HepG2 (cell line): ENCODE measurements at regions not wholly inside any gene's neighbourhood (a gene's known extent, or its start where the extent isn't known, plus 50 kb on each side); places are given as distances from the start of the nearest gene placed in this dataset.

Experiments
- ATAC-seq: fragments of 200-7000 bp; cut with Tn5 transposase; 3 replicates; pipeline ENCODE4 v1.9.1; 2020; ENCODE audit warnings: mild to moderate bottlenecking, moderate library complexity
- BruUV-seq: library from RNA; stranded (reverse); fragments of 400-500 nt; replicated peaks from 2 replicates; lab custom pipeline; 2021; lab: Mats Ljungman, UMichigan
- CTCF ChIA-PET: fragments of 300-600 bp; formaldehyde crosslinking; extraction: SDS; loops from one replicate; lab custom pipeline; 2021; ENCODE audit warnings: low total read pairs, inconsistent platforms, low intra/inter-chr PET ratio; lab: Yijun Ruan, JAX
- POLR2A ChIA-PET: fragments of 350-600 bp; sonication (Branson Sonifier 250); formaldehyde crosslinking; loops from one replicate; lab custom pipeline; 2020; ENCODE audit warnings: antibody characterized with exemption, inconsistent platforms; lab: Yijun Ruan, JAX
- DNase-seq: peaks from one replicate; pipeline ENCODE4 v3.0.0-alpha.2; 2015; ENCODE audit warnings: low spot score
- FAIRE-seq: peaks from 3 replicates; lab custom pipeline; 2011; peaks lifted over from hg19 to GRCh38; lab: Jason Lieb, UNC
- H2AFZ ChIP-seq: one replicate; pipeline ENCODE4 v1.6.1; 2011; ENCODE audit warnings: low read length, inconsistent platforms
- H3K27ac ChIP-seq: fragments of 300-600 bp; 3 replicates; pipeline ENCODE4 v1.8.0; 2011; ENCODE audit warnings: mixed run types, mild to moderate bottlenecking, mixed read lengths, low read length, inconsistent platforms; ENCODE audit not compliant: insufficient read depth; ENCODE audit errors: extremely low read length
- H3K27me3 ChIP-seq, 2 experiments: fragments of 200-600 bp in 1 of 2; 2 replicates in 1 of 2; 3 replicates in 1 of 2; pipeline versions ENCODE4 v1.6.0 to v1.8.0; 2011; ENCODE audit warnings: low read length in 2 of 2, mild to moderate bottlenecking in 2 of 2, moderate library complexity in 2 of 2, inconsistent platforms in 1 of 2; ENCODE audit not compliant: insufficient read depth in 2 of 2, control insufficient read depth in 1 of 2
- H3K36me3 ChIP-seq, 2 experiments: fragments of 200-600 bp in 1 of 2; replicated peaks in 1 of 2; 2 replicates in 1 of 2; 3 replicates in 1 of 2; pipeline versions ENCODE4 v1.5.1 to v1.8.0; 2011; ENCODE audit warnings: low read length in 2 of 2, inconsistent platforms in 1 of 2; ENCODE audit not compliant: insufficient read depth in 2 of 2, control insufficient read depth in 1 of 2
- H3K4me1 ChIP-seq: 2 replicates; pipeline ENCODE4 v1.5.1; 2012; ENCODE audit warnings: low read length, inconsistent platforms; ENCODE audit not compliant: insufficient read depth
- H3K4me2 ChIP-seq: 2 replicates; pipeline ENCODE4 v1.6.0; 2011; ENCODE audit warnings: low read depth, low read length, inconsistent platforms
- H3K4me3 ChIP-seq, 3 experiments: fragments of 200-600 bp in 1 of 3; sonication (generic), shearing (Covaris generic) in 1 of 3; replicated peaks in 1 of 3; 2 replicates each; pipeline ENCODE4 v1.5.1; 2011 to 2016; ENCODE audit warnings: low read length in 3 of 3, inconsistent platforms in 2 of 3, low read depth in 2 of 3, mild to moderate bottlenecking in 2 of 3, control low read depth in 1 of 3, mixed read lengths in 1 of 3; ENCODE audit not compliant: insufficient read depth in 1 of 3
- H3K79me2 ChIP-seq: one replicate; pipeline ENCODE4 v1.6.1; 2011; ENCODE audit warnings: low read length, inconsistent platforms; ENCODE audit not compliant: insufficient read depth
- H3K9ac ChIP-seq: 2 replicates; pipeline ENCODE4 v1.6.0; 2011; ENCODE audit warnings: mild to moderate bottlenecking, low read depth, low read length, inconsistent platforms; ENCODE audit not compliant: insufficient read depth
- H3K9me3 ChIP-seq: 2 replicates; pipeline ENCODE4 v1.5.1; 2012; ENCODE audit warnings: mild to moderate bottlenecking, low read length
- H4K20me1 ChIP-seq: 2 replicates; pipeline ENCODE4 v1.6.0; 2011; ENCODE audit warnings: inconsistent platforms, mild to moderate bottlenecking, low read length, moderate library complexity; ENCODE audit not compliant: insufficient read depth
- BRCA1 ChIP-seq: sonication (generic); formaldehyde crosslinking; IDR thresholded peaks from 2 replicates; pipeline ENCODE4 v1.4.0; 2020; ENCODE audit warnings: missing genetic modification reagents
- EEA1 ChIP-seq: sonication (generic); formaldehyde crosslinking; IDR thresholded peaks from 2 replicates; pipeline ENCODE4 v1.5.1; 2020; ENCODE audit warnings: mild to moderate bottlenecking, missing genetic modification reagents, borderline replicate concordance
- HOXA5 ChIP-seq: sonication (generic); formaldehyde crosslinking; IDR thresholded peaks from 2 replicates; pipeline ENCODE4 v1.4.0; 2020; ENCODE audit warnings: missing genetic modification reagents
- JARID2 ChIP-seq: sonication (generic); formaldehyde crosslinking; IDR thresholded peaks from 2 replicates; pipeline ENCODE4 v1.8.1; 2023; ENCODE audit warnings: missing genetic modification reagents, inconsistent platforms; ENCODE audit not compliant: insufficient replicate concordance
- KDM6A ChIP-seq: IDR thresholded peaks from 2 replicates; pipeline ENCODE4 v1.6.1; 2016; ENCODE audit warnings: low read depth
- ZFAT ChIP-seq: sonication (generic); formaldehyde crosslinking; conservative IDR thresholded peaks from 2 replicates; pipeline ENCODE4 v1.8.1; 2023; ENCODE audit warnings: missing genetic modification reagents, inconsistent platforms
- ZMAT5 ChIP-seq: sonication (generic); formaldehyde crosslinking; IDR thresholded peaks from 2 replicates; pipeline ENCODE4 v1.5.0; 2020; ENCODE audit warnings: mild to moderate bottlenecking, low read depth, missing genetic modification reagents, borderline replicate concordance
- ZNF143 ChIP-seq: sonication (generic); formaldehyde crosslinking; IDR thresholded peaks from 2 replicates; pipeline ENCODE4 v1.4.0; 2020; ENCODE audit warnings: missing genetic modification reagents
- ZNF547 ChIP-seq: sonication (generic); formaldehyde crosslinking; IDR thresholded peaks from 2 replicates; pipeline ENCODE4 v1.5.1; 2020; ENCODE audit warnings: mild to moderate bottlenecking, missing genetic modification reagents
- ZNF646 ChIP-seq: sonication (generic); formaldehyde crosslinking; IDR thresholded peaks from 2 replicates; pipeline ENCODE4 v1.9.0; 2021; ENCODE audit warnings: mild to moderate bottlenecking, missing genetic modification reagents
- ZNF768 ChIP-seq: sonication (generic); formaldehyde crosslinking; IDR thresholded peaks from 2 replicates; pipeline ENCODE4 v1.4.0; 2020; ENCODE audit warnings: missing genetic modification reagents
- WGBS: methylation state at CpG from one replicate; pipeline ENCODE4 v1.1.6; 2017; ENCODE audit warnings: low lambda C conversion rate; 5-methylcytosine and 5-hydroxymethylcytosine counted together
- in situ Hi-C: cut with HindIII; loops from 2 replicates; pipeline ENCODE4 v1.10.0; 2017; ENCODE audit warnings: low pct_unique_long_range_greater_than_20kb; ENCODE audit not compliant: extremely low pct_ligation_motif_present
- intact Hi-C: fragments of 100-400 bp; cut with micrococcal nuclease; formaldehyde crosslinking; loops from one replicate; pipeline ENCODE4 v1.10.0; 2022; ENCODE audit not compliant: unreplicated experiment

GRCh38 chr7:25706764-25707163, 445.2 kb upstream of the NFE2L3 start:
- POLR2A ChIA-PET, result no interaction called here
- CTCF ChIA-PET, result no interaction called here
- intact Hi-C loops, result no loop called here
- DNase-seq, result no peak
- Histone ChIP-seq H4K20me1 (no peaks in the 10 kb centered on the region), H3K27me3 (no peaks in the 10 kb centered on the region), H3K9me3 (no peaks in the 10 kb centered on the region), H3K79me2 (no peaks in the 10 kb centered on the region), H3K4me1 (no peaks in the 10 kb centered on the region), H3K36me3 (no peaks in the 10 kb centered on the region), H2AFZ (no peak overlapping the region), H3K9ac (no peak overlapping the region), H3K4me2 (no peak overlapping the region), H3K27ac (no peak overlapping the region), H3K4me3 (no peak overlapping the region)
- no peak for FAIRE-seq
- whole genome bisulfite sequencing, result 21% methylated on average over 5 of the region's 5 CpGs
- no peak for TF ChIP-seq JARID2 (CRISPR knock-in tag)
- no peak for TF ChIP-seq EEA1 (CRISPR knock-in tag)
- no peak for TF ChIP-seq ZNF143 (CRISPR knock-in tag)
- no TSS peak for BruUV-seq
- no peak for ATAC-seq
- in situ Hi-C loops, result no loop called here

- Histone ChIP-seq H4K20me1 (no peaks in the 10 kb centered on the region), H3K27ac (no peak overlapping the region), H3K9me3 (no peaks in the 10 kb centered on the region), H3K79me2 (no peaks in the 10 kb centered on the region), H3K36me3 (no peaks in the 10 kb centered on the region), H3K4me2 (no peak overlapping the region), H3K4me3 (no peak overlapping the region), H3K9ac (no peak overlapping the region), H3K27me3 (no peaks in the 10 kb centered on the region), H3K4me1 (no peaks in the 10 kb centered on the region), H2AFZ (no peak overlapping the region)
- FAIRE-seq (no peak), DNase-seq (no peak), ATAC-seq (no peak)
- ChIA-PET POLR2A (no interaction called here), CTCF (no interaction called here)
- WGBS, result 6% methylated on average over 9 of the region's 9 CpGs
- intact Hi-C loops (no loop called here), in situ Hi-C loops (no loop called here)
- BruUV-seq, result no TSS peak
- TF ChIP-seq ZNF768, result no peak
- TF ChIP-seq HOXA5 (CRISPR knock-in tag), result no peak
- no peak for TF ChIP-seq ZFAT (CRISPR knock-in tag)
- no peak for TF ChIP-seq BRCA1
- TF ChIP-seq ZMAT5 (CRISPR knock-in tag), result no peak
- TF ChIP-seq KDM6A (CRISPR knock-in tag), result no peak
- no peak for TF ChIP-seq ZNF646
- no peak for TF ChIP-seq ZNF547 (CRISPR knock-in tag)
These were observed 444.0 kb upstream of the NFE2L3 start for GRCh38 chr7:25707768-25708620.
